Activated CD4-positive, alpha-beta T cell treated with anti-CD3 and anti-CD28 coated beads, Interleukin-2, amount 10 ng/mL, durations not matched to agents 7 days and 5 days (primary cell): ENCODE measurements at regions not wholly inside any gene's neighbourhood (a gene's known extent, or its start where the extent isn't known, plus 50 kb on each side); places are given as distances from the start of the nearest gene placed in this dataset.
"Not testable (repeated sequence)": the region's sequence is repeated elsewhere in the genome, so short reads cannot be mapped to it uniquely, and the experiment has no call there.

Source experiments
- CTCF ChIA-PET: fragments of 350-600 bp; sonication (Branson Sonifier 250); formaldehyde crosslinking; loops from one replicate; lab custom pipeline; 2021; ENCODE audit warnings: antibody characterized with exemption; lab: Charles Lee
- POLR2A ChIA-PET: fragments of 350-600 bp; sonication (Branson Sonifier 250); formaldehyde crosslinking; loops from one replicate; lab custom pipeline; 2021; ENCODE audit warnings: antibody characterized with exemption; lab: Charles Lee
- DNase-seq: peaks from one replicate; pipeline ENCODE4 v3.0.0-alpha.2; 2020
- H3K27ac Mint-ChIP-seq: one replicate; pipeline ENCODE4 v1.8.0; 2021; ENCODE audit warnings: mild to moderate bottlenecking, moderate library complexity, mixed read lengths
- H3K27me3 Mint-ChIP-seq: one replicate; pipeline ENCODE4 v1.8.0; 2021; ENCODE audit warnings: mixed read lengths
- H3K36me3 Mint-ChIP-seq: one replicate; pipeline ENCODE4 v1.8.0; 2021; ENCODE audit warnings: low read depth, mixed read lengths
- H3K4me1 Mint-ChIP-seq: one replicate; pipeline ENCODE4 v1.8.0; 2021; ENCODE audit warnings: mixed read lengths
- H3K4me3 Mint-ChIP-seq: one replicate; pipeline ENCODE4 v1.8.0; 2021; ENCODE audit warnings: mild to moderate bottlenecking, moderate library complexity, mixed read lengths
- H3K9me3 Mint-ChIP-seq: one replicate; pipeline ENCODE4 v1.8.0; 2021; ENCODE audit warnings: mixed read lengths

DNA sequence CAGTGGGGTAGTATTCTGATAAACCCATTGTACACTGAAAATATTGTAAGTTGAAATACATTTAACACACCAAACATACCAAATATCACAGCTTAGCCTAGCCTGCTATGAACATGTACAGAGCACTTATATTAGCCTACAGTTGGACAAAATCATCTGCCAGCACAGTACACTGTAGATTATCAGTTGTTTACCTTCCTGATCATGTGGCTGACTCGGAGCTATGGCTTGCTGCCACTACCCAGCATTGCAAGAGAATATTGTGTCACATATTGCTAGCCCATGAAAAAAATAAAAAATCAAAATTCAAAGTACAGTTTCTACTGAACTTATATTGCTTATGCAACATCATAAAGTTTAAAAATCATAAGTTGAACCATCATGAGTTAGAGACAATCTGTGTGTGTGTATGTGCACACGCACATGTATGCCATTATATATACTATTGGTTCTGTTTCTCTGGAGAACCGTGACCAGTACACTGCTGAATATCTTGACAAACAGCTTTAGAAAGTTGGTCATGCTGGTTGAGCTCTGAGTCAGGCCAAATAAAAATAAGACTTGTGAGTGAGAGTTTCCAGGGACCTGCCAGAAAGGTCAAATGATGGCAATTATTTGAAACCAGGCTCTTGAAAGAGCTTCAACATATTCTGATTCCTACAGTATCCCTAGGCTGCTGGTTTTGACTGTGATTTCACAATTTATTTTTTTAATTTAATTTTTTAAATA, 238.5 kb downstream of the PRR32 start:
- Mint-ChIP-seq H3K27ac (no peak overlapping the region), H3K27me3 (no peaks in the 10 kb centered on the region), H3K36me3 (no peaks in the 10 kb centered on the region), H3K9me3 (peaks cover 2% of the 10 kb centered on the region), H3K4me3 (no peak overlapping the region), H3K4me1 (no peaks in the 10 kb centered on the region)
- ChIA-PET POLR2A (no interaction called here), CTCF (interaction anchor here (0.5 kb wide), 1 partner anchor 210 kb away, joined by 4 read pairs; no protein-coding TSS in a partner anchor)
- DNase-seq, result no peak

DNA sequence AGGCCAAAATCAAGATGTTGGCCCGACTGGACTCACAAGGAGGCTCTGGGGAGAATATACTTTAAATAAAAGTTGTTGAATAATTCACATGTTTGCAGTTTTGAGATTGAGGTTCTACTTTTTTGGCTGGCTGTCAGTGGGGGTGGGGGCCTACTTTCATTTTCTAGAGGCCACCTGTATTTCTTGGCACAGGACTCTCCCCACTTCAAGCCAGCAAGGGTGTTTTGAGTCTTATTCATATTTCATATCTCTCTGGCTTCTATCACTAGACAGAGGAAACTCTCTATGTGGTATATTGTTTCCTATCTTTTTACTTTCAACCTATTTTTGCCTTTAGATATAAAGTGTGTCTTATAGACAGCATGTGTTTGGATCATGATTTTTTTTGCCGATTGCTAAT, 266.4 kb downstream of the PRR32 start:
- POLR2A ChIA-PET, result no interaction called here
- Mint-ChIP-seq H3K27me3 (no peaks in the 10 kb centered on the region), H3K36me3 (no peaks in the 10 kb centered on the region), H3K27ac (no peak overlapping the region), H3K4me3 (no peak overlapping the region), H3K9me3 (no peaks in the 10 kb centered on the region), H3K4me1 (no peaks in the 10 kb centered on the region)
- CTCF ChIA-PET, result no interaction called here
- no peak for DNase-seq

DNA sequence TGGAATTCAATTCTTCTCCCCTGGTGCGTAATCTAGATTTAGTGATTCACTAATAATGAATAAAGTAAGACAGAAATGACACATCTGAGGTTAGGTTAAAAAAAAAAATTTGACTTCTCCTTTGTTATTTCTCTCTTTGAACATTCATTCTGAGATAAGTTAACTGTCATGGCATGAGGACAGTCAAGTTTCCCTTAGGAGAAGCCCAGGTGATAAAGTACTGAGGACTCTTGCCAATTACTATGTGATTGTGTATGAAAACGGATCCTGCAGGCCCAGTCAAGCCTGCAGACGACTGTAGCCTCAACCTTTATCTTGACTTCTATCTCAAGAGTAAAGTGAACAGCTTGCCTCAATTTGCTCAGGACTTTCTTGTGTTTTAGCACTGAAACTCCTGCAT, 293.2 kb downstream of the PRR32 start:
- no peak for DNase-seq
- Mint-ChIP-seq H3K36me3 (no peaks in the 10 kb centered on the region), H3K9me3 (peaks cover 8% of the 10 kb centered on the region), H3K27me3 (no peaks in the 10 kb centered on the region), H3K4me1 (no peaks in the 10 kb centered on the region), H3K27ac (no peak overlapping the region), H3K4me3 (no peak overlapping the region)
- CTCF ChIA-PET, result no interaction called here
- POLR2A ChIA-PET, result no interaction called here

DNA sequence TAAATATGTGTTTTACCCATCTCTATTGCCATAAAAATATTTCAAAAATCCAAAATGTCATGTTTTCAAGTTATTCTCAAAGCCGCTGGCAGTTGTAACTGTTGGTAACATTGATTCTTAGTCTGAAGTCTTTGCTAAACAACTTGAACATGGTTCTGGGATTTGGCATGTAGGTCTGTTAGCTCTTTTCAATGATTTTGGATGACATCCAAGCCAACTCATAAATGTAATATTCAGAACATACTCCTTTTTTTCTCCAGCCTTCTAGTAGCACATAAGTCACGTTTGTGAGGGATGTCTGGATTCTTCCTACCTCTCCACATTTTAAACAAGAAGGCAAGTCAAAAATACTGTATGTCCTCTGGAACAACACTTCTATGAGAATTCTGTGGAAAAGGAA, 305.3 kb downstream of the PRR32 start:
- H3K4me1 Mint-ChIP-seq, result no peaks in the 10 kb centered on the region
- DNase-seq, result no peak
- no peaks in the 10 kb centered on the region for H3K36me3 Mint-ChIP-seq
- CTCF ChIA-PET, result no interaction called here
- H3K27ac Mint-ChIP-seq, result no peak overlapping the region
- no peak overlapping the region for H3K4me3 Mint-ChIP-seq
- H3K9me3 Mint-ChIP-seq, result no peaks in the 10 kb centered on the region
- POLR2A ChIA-PET, result no interaction called here
- no peaks in the 10 kb centered on the region for H3K27me3 Mint-ChIP-seq

GRCh38 chrX:127128282-127128681, 308.8 kb downstream of the PRR32 start:
- H3K36me3 Mint-ChIP-seq, result no peaks in the 10 kb centered on the region
- H3K9me3 Mint-ChIP-seq, result no peaks in the 10 kb centered on the region
- H3K4me1 Mint-ChIP-seq, result no peaks in the 10 kb centered on the region
- H3K4me3 Mint-ChIP-seq, result no peak overlapping the region
- POLR2A ChIA-PET, result no interaction called here
- no peaks in the 10 kb centered on the region for H3K27me3 Mint-ChIP-seq
- DNase-seq, result no peak
- CTCF ChIA-PET, result no interaction called here
- no peak overlapping the region for H3K27ac Mint-ChIP-seq

DNA sequence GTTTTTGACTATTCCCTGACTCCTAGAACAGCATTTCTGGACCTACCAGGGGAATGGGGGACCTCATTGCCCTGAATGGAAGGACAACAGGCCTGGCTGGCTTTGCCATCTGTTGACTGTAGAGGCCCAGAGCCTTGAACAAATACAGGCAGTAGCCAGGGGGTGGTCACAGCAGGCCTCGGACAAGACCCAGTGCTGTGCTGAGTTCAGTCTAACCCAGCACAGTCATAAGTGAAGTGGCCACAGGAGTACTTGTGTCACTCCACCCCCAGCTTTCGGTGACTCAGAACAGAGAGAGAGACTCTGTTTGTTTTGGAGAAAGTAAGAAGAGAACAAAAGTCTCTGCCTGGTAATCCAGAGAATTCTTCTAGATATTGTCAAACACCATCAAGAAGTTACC, 310.0 kb downstream of the PRR32 start:
- H3K27ac Mint-ChIP-seq, result no peak overlapping the region
- no peak for DNase-seq
- H3K9me3 Mint-ChIP-seq, result no peaks in the 10 kb centered on the region
- H3K4me1 Mint-ChIP-seq, result no peaks in the 10 kb centered on the region
- H3K27me3 Mint-ChIP-seq, result no peaks in the 10 kb centered on the region
- H3K4me3 Mint-ChIP-seq, result no peak overlapping the region
- ChIA-PET CTCF (no interaction called here), POLR2A (no interaction called here)
- no peaks in the 10 kb centered on the region for H3K36me3 Mint-ChIP-seq

- no peak for DNase-seq
- CTCF ChIA-PET, result no interaction called here
- no peak overlapping the region for H3K27ac Mint-ChIP-seq
- H3K4me1 Mint-ChIP-seq, result no peaks in the 10 kb centered on the region
- no peaks in the 10 kb centered on the region for H3K27me3 Mint-ChIP-seq
- POLR2A ChIA-PET, result no interaction called here
- H3K36me3 Mint-ChIP-seq, result no peaks in the 10 kb centered on the region
- H3K4me3 Mint-ChIP-seq, result no peak overlapping the region
- no peaks in the 10 kb centered on the region for H3K9me3 Mint-ChIP-seq
Observed at GRCh38 chrX:127138218-127138617, 318.7 kb downstream of the PRR32 start.

DNA sequence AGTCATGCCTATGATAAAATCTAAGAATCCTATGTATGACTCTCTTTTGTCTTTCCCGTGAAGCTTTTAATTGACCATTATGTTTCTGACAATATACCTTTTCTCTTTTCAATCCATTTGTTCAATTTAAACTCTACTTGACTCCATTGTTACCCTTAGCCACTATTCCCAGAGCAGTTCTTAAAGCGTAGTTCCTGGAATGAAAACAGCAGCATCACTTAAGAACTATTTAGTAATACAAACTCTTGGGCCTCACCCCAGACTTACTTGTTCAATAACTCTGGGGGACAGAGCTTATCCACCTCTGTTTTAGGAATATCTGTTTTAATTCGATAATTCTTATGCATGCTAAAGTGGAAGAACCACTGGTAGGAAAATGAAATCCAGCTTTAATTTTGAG, 358.4 kb downstream of the PRR32 start:
- H3K4me1 Mint-ChIP-seq, result no peaks in the 10 kb centered on the region
- H3K9me3 Mint-ChIP-seq, result no peaks in the 10 kb centered on the region
- H3K4me3 Mint-ChIP-seq, result no peak overlapping the region
- no peaks in the 10 kb centered on the region for H3K27me3 Mint-ChIP-seq
- CTCF ChIA-PET, result no interaction called here
- H3K36me3 Mint-ChIP-seq, result no peaks in the 10 kb centered on the region
- POLR2A ChIA-PET, result no interaction called here
- DNase-seq, result no peak
- H3K27ac Mint-ChIP-seq, result no peak overlapping the region

GRCh38 chrX:127187095-127187494, 367.6 kb downstream of the PRR32 start:
- POLR2A ChIA-PET, result no interaction called here
- DNase-seq, result no peak
- Mint-ChIP-seq H3K27me3 (no peaks in the 10 kb centered on the region), H3K4me1 (no peaks in the 10 kb centered on the region), H3K36me3 (no peaks in the 10 kb centered on the region), H3K9me3 (no peaks in the 10 kb centered on the region), H3K4me3 (no peak overlapping the region), H3K27ac (no peak overlapping the region)
- CTCF ChIA-PET, result no interaction called here

DNA sequence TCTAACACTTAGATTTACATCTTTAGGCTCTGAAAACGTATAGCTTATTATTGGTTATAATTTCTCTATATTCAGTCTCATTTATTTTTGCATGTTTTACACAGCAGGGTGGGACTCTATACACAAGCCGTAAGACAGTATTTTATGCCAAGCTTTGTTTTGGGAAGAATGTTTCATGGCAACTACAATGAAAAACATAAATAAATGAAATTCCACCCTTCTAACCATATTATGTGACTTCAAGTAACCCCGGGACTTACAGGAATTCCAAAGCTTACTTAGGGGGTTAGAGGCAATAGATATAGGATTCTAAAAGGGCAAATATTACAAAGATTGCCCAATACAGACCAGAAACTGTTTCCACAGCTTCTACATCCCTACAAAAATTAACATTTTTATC, 370.9 kb downstream of the PRR32 start:
- H3K4me1 Mint-ChIP-seq, result no peaks in the 10 kb centered on the region
- POLR2A ChIA-PET, result no interaction called here
- CTCF ChIA-PET, result no interaction called here

DNA sequence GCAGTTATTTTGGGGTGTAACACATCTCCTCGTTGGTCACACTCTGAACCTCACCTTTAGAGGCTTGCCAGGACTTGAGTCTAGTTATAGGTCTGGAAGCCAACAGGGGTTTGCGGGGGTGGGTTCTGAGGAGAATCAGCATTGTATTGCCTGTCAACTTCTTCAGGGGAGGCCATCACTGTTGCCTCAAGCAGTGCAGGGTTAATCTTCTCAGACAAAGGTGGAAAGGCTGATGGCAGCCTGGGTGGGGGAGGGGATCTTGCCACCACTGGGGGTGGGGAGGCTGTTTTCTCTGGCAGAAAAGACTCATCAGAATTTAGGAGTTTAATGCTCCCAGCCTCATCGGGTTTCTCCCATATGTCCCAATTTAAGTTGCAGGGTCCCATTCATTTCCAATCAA, 387.8 kb downstream of the PRR32 start:
- Mint-ChIP-seq H3K9me3 (peaks cover 2% of the 10 kb centered on the region), H3K27ac (no peak overlapping the region), H3K27me3 (no peaks in the 10 kb centered on the region), H3K4me1 (no peaks in the 10 kb centered on the region), H3K4me3 (no peak overlapping the region), H3K36me3 (no peaks in the 10 kb centered on the region)
- ChIA-PET CTCF (no interaction called here), POLR2A (no interaction called here)
- no peak for DNase-seq

More for the DNA sequence above, 370.9 kb downstream of the PRR32 start:
- no peak overlapping the region for H3K4me3 Mint-ChIP-seq
- H3K9me3 Mint-ChIP-seq, result no peaks in the 10 kb centered on the region
- H3K27ac Mint-ChIP-seq, result no peak overlapping the region
- DNase-seq, result no peak
- H3K27me3 Mint-ChIP-seq, result no peaks in the 10 kb centered on the region
- H3K36me3 Mint-ChIP-seq, result no peaks in the 10 kb centered on the region

DNA sequence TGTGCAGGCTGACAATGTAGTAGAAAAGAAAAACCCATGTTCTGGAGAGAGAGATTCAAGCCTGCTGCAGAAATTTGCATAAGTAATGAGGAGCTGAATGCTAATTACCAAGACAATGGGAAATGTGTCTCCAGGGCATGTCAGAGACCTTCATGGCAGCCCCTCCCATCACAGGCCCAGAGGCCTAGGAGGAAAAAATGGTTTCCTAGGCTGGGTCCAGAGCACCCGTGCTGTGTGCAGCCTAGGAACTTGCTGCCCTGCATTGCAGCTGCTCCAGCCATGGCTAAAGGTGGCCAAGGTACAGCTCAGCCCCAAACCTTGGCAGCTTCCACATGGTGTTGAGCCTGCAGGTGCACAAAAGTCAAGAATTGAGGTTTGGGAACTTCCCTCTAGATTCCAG, 402.3 kb downstream of the PRR32 start:
- H3K27me3 Mint-ChIP-seq, H3K9me3 Mint-ChIP-seq, CTCF ChIA-PET, H3K4me1 Mint-ChIP-seq, H3K27ac Mint-ChIP-seq, DNase-seq, H3K4me3 Mint-ChIP-seq, H3K36me3 Mint-ChIP-seq, POLR2A ChIA-PET: not testable (repeated sequence)

GRCh38 chrX:127243654-127244053, 424.1 kb downstream of the PRR32 start:
- Mint-ChIP-seq H3K27ac (no peak overlapping the region), H3K4me1 (no peaks in the 10 kb centered on the region), H3K9me3 (no peaks in the 10 kb centered on the region), H3K27me3 (no peaks in the 10 kb centered on the region), H3K4me3 (no peak overlapping the region), H3K36me3 (no peaks in the 10 kb centered on the region)
- ChIA-PET CTCF (no interaction called here), POLR2A (no interaction called here)
- DNase-seq, result no peak

- DNase-seq, result no peak
- Mint-ChIP-seq H3K27ac (no peak overlapping the region), H3K36me3 (no peaks in the 10 kb centered on the region), H3K27me3 (no peaks in the 10 kb centered on the region), H3K4me3 (no peak overlapping the region), H3K9me3 (peaks cover 3% of the 10 kb centered on the region), H3K4me1 (no peaks in the 10 kb centered on the region)
- ChIA-PET CTCF (no interaction called here), POLR2A (no interaction called here)
Observed at GRCh38 chrX:127259742-127260141, 440.2 kb downstream of the PRR32 start.
